GM19372 (cell line): ENCODE measurements at regions not wholly inside any gene's neighbourhood (a gene's known extent, or its start where the extent isn't known, plus 50 kb on each side); places are given as distances from the start of the nearest gene placed in this dataset.

Experiments
- ATAC-seq: cut with Tn5 transposase; IDR thresholded peaks from one replicate; pipeline ENCODE4 v1.9.1; 2021; ENCODE audit warnings: mild to moderate bottlenecking, low read depth, moderate library complexity; ENCODE audit not compliant: unreplicated experiment

DNA sequence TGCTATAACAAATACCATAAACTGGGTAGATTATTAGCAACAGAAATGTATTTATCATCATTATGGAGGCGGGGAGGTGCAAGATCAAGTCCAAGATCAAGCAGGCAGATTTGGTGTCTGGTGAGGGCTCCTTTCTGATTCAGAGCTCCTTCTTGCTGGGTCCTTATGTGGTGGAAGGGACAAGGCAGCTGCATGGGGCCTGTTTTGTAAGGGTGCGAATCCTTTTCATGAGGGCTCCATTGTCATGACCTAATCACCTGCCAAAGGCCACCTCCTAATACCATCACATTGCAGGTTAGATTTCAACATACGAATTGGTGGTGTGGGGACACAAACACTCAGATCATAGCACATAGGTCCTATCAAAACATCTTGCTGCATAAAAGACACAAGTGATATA is 84.4 kb upstream of the CCDC150 start:
- no peak for ATAC-seq

- no peak for ATAC-seq
Measured at GRCh38 chr2:196555726-196556125, 83.8 kb upstream of the CCDC150 start.

DNA sequence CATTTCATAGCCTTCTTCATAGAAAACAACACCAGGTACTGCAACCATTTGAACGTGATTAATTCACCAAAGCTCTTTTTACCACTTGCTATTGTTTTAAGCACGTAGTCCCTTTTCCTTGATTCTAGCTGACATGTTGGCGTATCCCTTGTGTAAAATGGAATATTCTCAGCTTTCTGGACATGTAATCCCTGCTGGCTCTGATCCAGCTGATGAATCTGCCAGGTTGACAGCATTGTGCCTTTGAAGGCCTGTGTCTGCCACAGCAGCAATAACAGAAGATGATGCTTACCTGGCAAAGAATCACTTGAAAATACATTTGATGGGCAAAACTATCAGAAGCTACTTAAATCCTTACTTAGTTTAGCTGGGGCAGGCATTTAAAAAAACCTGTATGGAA is 81.0 kb upstream of the CCDC150 start:
- no peak for ATAC-seq

GRCh38 chr2:196563876-196564275 is 75.6 kb upstream of the CCDC150 start:
- ATAC-seq, result no peak

DNA sequence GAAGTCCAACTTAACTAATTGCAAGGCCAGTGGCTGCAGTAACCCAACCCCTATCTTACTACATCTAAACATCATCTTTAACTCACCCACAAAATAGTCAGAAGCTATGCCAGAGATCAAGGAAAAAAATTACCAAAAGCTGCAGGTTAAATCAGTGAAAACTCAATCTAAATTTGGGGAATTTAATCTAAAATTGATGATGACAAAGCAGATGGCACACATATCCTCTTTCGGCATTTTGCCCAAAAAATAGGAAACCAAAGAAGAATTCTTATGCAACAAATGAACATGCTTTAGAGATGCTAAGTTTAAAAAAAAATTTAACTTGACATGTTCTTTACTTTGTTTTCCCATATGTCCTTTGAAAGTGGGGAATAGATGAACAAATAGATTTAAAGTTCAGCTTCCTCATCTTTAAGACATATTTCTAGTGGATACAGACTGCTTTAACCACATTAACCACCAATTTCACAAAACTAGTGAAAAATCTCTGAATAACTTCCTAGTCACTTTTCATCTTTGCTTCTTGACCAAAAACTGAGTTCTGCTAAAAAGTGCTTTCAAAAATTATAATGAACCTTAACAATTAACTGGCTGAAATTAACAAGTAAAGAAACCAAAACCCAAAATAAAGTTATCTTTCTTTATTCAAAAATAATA is 74.3 kb upstream of the CCDC150 start:
- no peak for ATAC-seq

DNA sequence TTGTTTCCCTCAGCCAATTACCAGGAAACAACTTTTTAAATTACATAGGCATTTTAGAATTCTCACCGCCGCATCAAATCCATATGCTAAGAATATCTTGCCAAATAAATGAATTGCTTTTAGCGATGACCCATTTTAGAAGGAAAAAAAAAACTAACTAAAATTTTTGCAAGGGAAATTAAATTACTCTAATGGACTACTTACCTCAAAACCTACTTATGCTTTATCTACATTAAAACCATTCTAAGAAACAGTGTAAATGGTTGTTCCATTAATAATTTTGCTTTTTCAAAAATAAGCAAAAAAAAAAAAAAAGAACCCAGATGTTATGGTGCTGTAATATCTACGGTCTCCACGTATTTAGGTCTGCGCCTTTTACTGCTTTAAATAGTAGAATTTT is 73.5 kb upstream of the CCDC150 start:
- ATAC-seq, result no peak

GRCh38 chr2:196566961-196567666 is 72.4 kb upstream of the CCDC150 start:
- ATAC-seq, result no peak

DNA sequence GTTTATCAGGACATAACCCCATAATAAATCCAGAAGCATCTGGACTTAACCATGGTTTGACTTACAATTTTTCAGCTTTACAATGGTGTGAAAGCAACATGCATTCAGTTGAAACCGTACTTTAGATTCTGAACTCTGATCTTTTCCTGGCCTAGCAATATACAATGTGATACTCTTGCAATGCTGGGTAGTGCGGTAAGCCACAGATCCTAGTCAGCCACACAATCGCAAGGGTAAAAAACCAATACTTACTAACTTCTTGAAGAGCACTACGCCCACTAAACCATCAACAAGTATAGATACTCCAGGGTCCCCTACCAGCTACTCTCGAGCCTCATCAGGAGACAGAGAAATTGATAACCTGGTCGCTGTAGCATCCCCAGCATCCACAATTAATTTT is 71.0 kb upstream of the CCDC150 start:
- no peak for ATAC-seq

- no peak for ATAC-seq
Measured at GRCh38 chr2:196584903-196585302, 54.6 kb upstream of the CCDC150 start.

GRCh38 chr2:196586511-196586991 is 53.0 kb upstream of the CCDC150 start:
- ATAC-seq, result no peak

GRCh38 chr2:196587056-196587455 is 52.5 kb upstream of the CCDC150 start:
- ATAC-seq, result no peak

- no peak for ATAC-seq
Measured at GRCh38 chr2:196587739-196588138, 51.8 kb upstream of the CCDC150 start.

DNA sequence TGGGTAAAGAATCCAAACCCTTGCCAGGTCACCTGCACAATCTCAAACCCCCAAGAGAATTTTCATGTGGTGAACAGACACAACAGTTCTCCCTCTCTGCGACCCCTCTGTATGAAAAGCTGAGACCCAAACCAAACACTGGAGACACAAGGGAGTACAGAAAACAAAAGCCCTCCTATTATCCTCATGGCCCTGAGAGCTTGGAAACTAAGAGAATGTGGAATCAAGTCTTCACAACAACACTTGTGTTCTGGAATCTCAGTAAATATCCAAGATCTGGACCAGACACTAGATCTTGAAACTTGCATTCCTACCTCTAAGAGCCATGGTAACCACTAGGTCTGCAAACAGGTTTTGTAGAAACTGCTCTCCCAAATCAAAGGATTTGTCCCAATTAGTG is 50.1 kb upstream of the CCDC150 start:
- ATAC-seq, result no peak
